ENCODE measurements at regions not wholly inside any gene's neighbourhood (a gene's known extent, or its start where the extent isn't known, plus 50 kb on each side); places are given as distances from the start of the nearest gene placed in this dataset.

DNA sequence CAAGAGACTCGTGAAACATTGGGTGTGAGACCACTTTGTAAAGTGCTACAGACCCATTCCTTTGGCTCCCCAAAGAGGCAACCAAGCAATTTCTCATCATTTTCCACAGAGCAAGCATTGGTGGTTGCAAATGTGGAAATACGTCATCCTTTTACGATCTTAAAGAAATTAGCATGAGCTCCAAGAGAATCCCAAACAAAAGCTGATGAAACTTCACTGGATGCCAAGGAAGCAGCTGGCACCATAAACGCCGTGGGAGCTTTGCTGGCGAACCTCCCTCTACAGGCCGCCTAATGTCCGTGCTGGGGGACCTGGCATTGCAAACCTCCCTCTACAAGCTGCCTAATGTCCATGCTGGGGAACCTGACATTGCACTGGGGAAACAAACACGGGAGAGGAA is 432.4 kb downstream of the ACTL7B start:
- intact Hi-C loops (cut with DNase I; ENCODE audit: low total_unique reads) = no loop called here
- Histone ChIP-seq H3K4me3 (no peak overlapping the region), H3K9me3 (peaks cover 0 to 4% (median 0%) of the 10 kb centered on the region in 4 donors), H3K36me3 (no peaks in the 10 kb centered on the region), H3K4me1 (no peaks in the 10 kb centered on the region), H3K27me3 (no peaks in the 10 kb centered on the region), H3K27ac (no peak overlapping the region)
- DNase-seq = no peak
- 86 to 93% (median 88%) methylated on average over 9 of the region's 9 CpGs for WGBS, 5 donors
- no peak for TF ChIP-seq POLR2A (IDR thresholded peaks at IDR 0.05)
- TF ChIP-seq EP300 (IDR thresholded peaks at IDR 0.05) = no peak
- TF ChIP-seq, protein P1, sequence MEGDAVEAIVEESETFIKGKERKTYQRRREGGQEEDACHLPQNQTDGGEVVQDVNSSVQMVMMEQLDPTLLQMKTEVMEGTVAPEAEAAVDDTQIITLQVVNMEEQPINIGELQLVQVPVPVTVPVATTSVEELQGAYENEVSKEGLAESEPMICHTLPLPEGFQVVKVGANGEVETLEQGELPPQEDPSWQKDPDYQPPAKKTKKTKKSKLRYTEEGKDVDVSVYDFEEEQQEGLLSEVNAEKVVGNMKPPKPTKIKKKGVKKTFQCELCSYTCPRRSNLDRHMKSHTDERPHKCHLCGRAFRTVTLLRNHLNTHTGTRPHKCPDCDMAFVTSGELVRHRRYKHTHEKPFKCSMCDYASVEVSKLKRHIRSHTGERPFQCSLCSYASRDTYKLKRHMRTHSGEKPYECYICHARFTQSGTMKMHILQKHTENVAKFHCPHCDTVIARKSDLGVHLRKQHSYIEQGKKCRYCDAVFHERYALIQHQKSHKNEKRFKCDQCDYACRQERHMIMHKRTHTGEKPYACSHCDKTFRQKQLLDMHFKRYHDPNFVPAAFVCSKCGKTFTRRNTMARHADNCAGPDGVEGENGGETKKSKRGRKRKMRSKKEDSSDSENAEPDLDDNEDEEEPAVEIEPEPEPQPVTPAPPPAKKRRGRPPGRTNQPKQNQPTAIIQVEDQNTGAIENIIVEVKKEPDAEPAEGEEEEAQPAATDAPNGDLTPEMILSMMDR (IDR thresholded peaks at IDR 0.05) = no peak
- TF ChIP-seq POLR2AphosphoS5 (IDR thresholded peaks at IDR 0.05) = no peak

DNA sequence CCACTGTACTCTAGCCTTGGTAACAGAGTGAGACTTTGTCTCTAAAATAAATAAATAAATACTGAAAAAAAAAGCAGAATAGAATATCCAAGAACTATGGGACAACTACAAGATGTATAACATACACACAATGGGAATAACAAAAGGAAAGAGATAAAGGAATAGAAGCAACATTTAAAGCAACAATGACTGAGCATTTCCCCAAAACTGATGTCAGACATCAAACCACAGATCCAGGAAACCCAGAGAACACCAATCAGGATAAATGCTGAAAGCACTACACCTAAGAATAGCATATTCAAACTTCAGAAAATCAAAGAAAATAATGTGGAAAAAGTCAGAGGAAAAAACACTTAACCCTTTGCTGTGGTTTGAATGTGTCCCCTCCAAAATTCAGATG is 436.4 kb downstream of the ACTL7B start:
- TF ChIP-seq POLR2AphosphoS5 (IDR thresholded peaks at IDR 0.05) (no peak), EP300 (IDR thresholded peaks at IDR 0.05) (no peak), POLR2A (IDR thresholded peaks at IDR 0.05) (no peak)
- TF ChIP-seq, protein P1 (IDR thresholded peaks at IDR 0.05) = no peak
- Histone ChIP-seq H3K4me1 (no peaks in the 10 kb centered on the region), H3K27me3 (no peaks in the 10 kb centered on the region), H3K9me3 (peaks cover 0 to 4% (median 0%) of the 10 kb centered on the region in 4 donors), H3K4me3 (no peak overlapping the region), H3K36me3 (no peaks in the 10 kb centered on the region), H3K27ac (no peak overlapping the region)
- no peak for DNase-seq
- intact Hi-C loops (cut with DNase I; ENCODE audit: low total_unique reads) = no loop called here

DNA sequence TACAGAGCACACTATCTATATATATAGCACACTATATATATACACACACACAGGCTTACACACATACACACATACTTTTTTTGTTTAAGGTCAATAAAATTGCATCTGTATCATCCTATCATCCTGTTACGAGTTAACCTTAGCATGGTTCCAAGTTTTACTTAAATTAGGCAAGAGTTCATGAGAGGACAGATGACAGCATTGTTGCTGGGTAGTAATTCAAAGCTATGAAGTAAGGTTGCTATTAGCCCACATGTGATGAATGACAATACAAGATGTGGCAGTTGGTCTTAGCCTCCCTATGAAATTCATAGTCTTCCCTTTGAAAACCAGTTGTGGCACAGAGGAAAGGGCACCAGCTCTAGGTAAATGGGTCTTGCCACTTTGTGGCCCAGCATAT is 438.1 kb downstream of the ACTL7B start:
- no peaks in the 10 kb centered on the region for H3K36me3 ChIP-seq
- intact Hi-C loops (cut with DNase I; ENCODE audit: low total_unique reads) = no loop called here
- H3K4me3 ChIP-seq = no peak overlapping the region
- H3K4me1 ChIP-seq = no peaks in the 10 kb centered on the region
- H3K27ac ChIP-seq = no peak overlapping the region
- DNase-seq = no peak
- no peaks in the 10 kb centered on the region for H3K27me3 ChIP-seq
- peaks cover 0 to 4% (median 0%) of the 10 kb centered on the region in 4 donors for H3K9me3 ChIP-seq
- WGBS, 5 donors = 81 to 97% (median 88%) methylated on average over 1 of the region's 1 CpG
- no peak for TF ChIP-seq POLR2A (IDR thresholded peaks at IDR 0.05)
- TF ChIP-seq POLR2AphosphoS5 (IDR thresholded peaks at IDR 0.05) = no peak
- no peak for TF ChIP-seq EP300 (IDR thresholded peaks at IDR 0.05)
- TF ChIP-seq, protein P1 (IDR thresholded peaks at IDR 0.05) = no peak

DNA sequence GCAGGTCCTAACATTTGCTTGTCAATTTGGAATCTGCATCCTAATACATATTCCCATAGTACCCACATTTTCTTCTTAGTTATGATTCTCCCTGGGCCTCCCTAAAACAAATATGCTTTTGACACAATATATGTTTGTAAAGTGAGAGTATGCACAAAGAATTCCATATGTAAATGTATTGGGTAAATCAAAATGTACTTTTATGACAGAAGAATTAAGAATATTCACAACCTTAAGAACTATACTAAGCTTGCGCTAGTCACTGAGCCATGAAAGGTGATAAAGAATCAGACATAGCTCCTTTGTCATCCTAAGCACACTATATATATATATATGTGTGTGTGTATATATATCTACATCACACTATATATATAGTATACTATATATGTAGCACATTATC is 438.5 kb downstream of the ACTL7B start:
- intact Hi-C loops (cut with DNase I; ENCODE audit: low total_unique reads) = no loop called here
- H3K27me3 ChIP-seq = no peaks in the 10 kb centered on the region
- H3K36me3 ChIP-seq = no peaks in the 10 kb centered on the region
- no peak overlapping the region for H3K27ac ChIP-seq
- no peak for TF ChIP-seq POLR2AphosphoS5 (IDR thresholded peaks at IDR 0.05)
- no peak for TF ChIP-seq EP300 (IDR thresholded peaks at IDR 0.05)
- TF ChIP-seq POLR2A (IDR thresholded peaks at IDR 0.05) = no peak
- TF ChIP-seq, protein P1 (IDR thresholded peaks at IDR 0.05) = no peak
- no peak overlapping the region for H3K4me3 ChIP-seq
- H3K9me3 ChIP-seq = peaks cover 0 to 4% (median 0%) of the 10 kb centered on the region in 4 donors
- WGBS, 5 donors = 95 to 98% (median 96%) methylated on average over 1 of the region's 1 CpG
- no peaks in the 10 kb centered on the region for H3K4me1 ChIP-seq
- DNase-seq = no peak
